Endothelial cell of umbilical vein (primary cell): ENCODE measurements at regions not wholly inside any gene's neighbourhood (a gene's known extent, or its start where the extent isn't known, plus 50 kb on each side); places are given as distances from the start of the nearest gene placed in this dataset.

Source experiments
- BruUV-seq: library from RNA; stranded (reverse); fragments of 400-500 nt; replicated peaks from 2 replicates; lab custom pipeline; 2021; lab: Mats Ljungman, UMichigan
- CTCF ChIA-PET: fragments of 300-600, 350-600 bp; sonication (Branson Sonifier 250); formaldehyde crosslinking; loops from one replicate; lab custom pipeline; 2021; ENCODE audit warnings: antibody characterized with exemption, inconsistent platforms; lab: Charles Lee
- POLR2A ChIA-PET: fragments of 300-600, 350-600 bp; sonication (Branson Sonifier 250); formaldehyde crosslinking; loops from one replicate; lab custom pipeline; 2021; ENCODE audit warnings: antibody characterized with exemption, inconsistent platforms; lab: Charles Lee
- DNase-seq: peaks from one replicate; pipeline ENCODE4 v3.0.0-alpha.2; 2011; ENCODE audit warnings: low read depth, low spot score
- FAIRE-seq: peaks from 2 replicates; lab custom pipeline; 2011; peaks lifted over from hg19 to GRCh38; lab: Jason Lieb, UNC
- H2AFZ ChIP-seq: 2 replicates; pipeline ENCODE4 v1.6.0; 2012; ENCODE audit warnings: low read depth, low read length, control low read depth, inconsistent platforms
- H3K27ac ChIP-seq: 2 replicates; pipeline ENCODE4 v1.5.1; 2011; ENCODE audit warnings: low read depth, mild to moderate bottlenecking, control low read depth, low read length, moderate library complexity; ENCODE audit not compliant: insufficient read depth
- H3K27me3 ChIP-seq, 2 experiments: 2 replicates each; pipeline versions ENCODE4 v1.6.0 to v1.6.1; 2011; ENCODE audit warnings: low read length in 2 of 2, mixed read lengths in 1 of 2; ENCODE audit not compliant: control insufficient read depth in 2 of 2, insufficient read depth in 2 of 2
- H3K36me3 ChIP-seq, 2 experiments: 2 replicates in 1 of 2; 3 replicates in 1 of 2; pipeline ENCODE4 v1.5.1; 2011; ENCODE audit warnings: low read length in 2 of 2, mild to moderate bottlenecking in 1 of 2, moderate library complexity in 1 of 2; ENCODE audit not compliant: control insufficient read depth in 2 of 2, insufficient read depth in 2 of 2; ENCODE audit errors: extremely low read depth in 1 of 2
- H3K4me1 ChIP-seq: 3 replicates; pipeline ENCODE4 v1.5.1; 2011; ENCODE audit warnings: mild to moderate bottlenecking, low read length; ENCODE audit not compliant: control insufficient read depth, insufficient read depth; ENCODE audit errors: extremely low read depth
- H3K4me2 ChIP-seq: 2 replicates; pipeline ENCODE4 v1.6.1; 2011; ENCODE audit warnings: low read length, control low read depth, mixed read lengths; ENCODE audit not compliant: insufficient read depth
- H3K4me3 ChIP-seq, 3 experiments: fragments of 200-600 bp in 1 of 3; sonication (generic), shearing (Covaris generic) in 1 of 3; replicated peaks in 1 of 3; 2 replicates each; pipeline ENCODE4 v1.5.1; 2011 to 2016; ENCODE audit warnings: control low read depth in 3 of 3, low read length in 3 of 3, mild to moderate bottlenecking in 2 of 3, inconsistent platforms in 1 of 3, low read depth in 1 of 3, moderate library complexity in 1 of 3; ENCODE audit not compliant: insufficient read depth in 1 of 3
- H3K79me2 ChIP-seq: 2 replicates; pipeline ENCODE4 v1.6.0; 2012; ENCODE audit warnings: low read length, inconsistent platforms; ENCODE audit not compliant: control insufficient read depth, insufficient read depth
- H3K9ac ChIP-seq: replicated peaks from 2 replicates; pipeline ENCODE3; 2011; ENCODE audit warnings: low read length, control low read depth; ENCODE audit not compliant: insufficient read depth; ENCODE audit errors: extremely low read depth
- H3K9me1 ChIP-seq: replicated peaks from 3 replicates; pipeline ENCODE4 v1.6.0; 2011; ENCODE audit warnings: mild to moderate bottlenecking, low read length; ENCODE audit not compliant: control insufficient read depth, insufficient read depth; ENCODE audit errors: extremely low read depth
- H3K9me3 ChIP-seq: replicated peaks from 2 replicates; pipeline ENCODE4 v1.5.1; 2012; ENCODE audit warnings: low read length, inconsistent platforms; ENCODE audit not compliant: control insufficient read depth, insufficient read depth
- H4K20me1 ChIP-seq: replicated peaks from 2 replicates; pipeline ENCODE3; 2011; ENCODE audit warnings: mild to moderate bottlenecking, low read length; ENCODE audit not compliant: control insufficient read depth, insufficient read depth; ENCODE audit errors: extremely low read depth
- CTCF ChIP-seq, 2 donors: IDR thresholded peaks; 1 replicate in 1 of 2; 2 replicates in 1 of 2; pipeline ENCODE4 v1.5.1; 2011; ENCODE audit warnings: low read length in 2 of 2, mild to moderate bottlenecking in 2 of 2, moderate library complexity in 2 of 2, control low read depth in 1 of 2, inconsistent platforms in 1 of 2, low read depth in 1 of 2; ENCODE audit not compliant: insufficient read depth in 1 of 2; ENCODE audit errors: extremely low read depth in 1 of 2
- EZH2 ChIP-seq: IDR thresholded peaks from 2 replicates; pipeline ENCODE4 v1.6.1; 2012; ENCODE audit warnings: borderline replicate concordance, low read depth, mild to moderate bottlenecking, moderate library complexity, low read length, inconsistent platforms; ENCODE audit not compliant: severe bottlenecking
- FOS ChIP-seq: IDR thresholded peaks from 2 replicates; pipeline ENCODE4 v1.6.1; 2011; ENCODE audit warnings: mild to moderate bottlenecking, low read length, moderate library complexity, borderline replicate concordance; ENCODE audit not compliant: insufficient read depth
- GATA2 ChIP-seq: IDR thresholded peaks from 2 replicates; pipeline ENCODE4 v1.7.0; 2011; ENCODE audit warnings: low read depth, mild to moderate bottlenecking, moderate library complexity, mixed read lengths, low read length; ENCODE audit not compliant: insufficient read length, insufficient read depth
- JUN ChIP-seq: IDR thresholded peaks from 2 replicates; pipeline ENCODE4 v1.6.1; 2011; ENCODE audit warnings: borderline replicate concordance, low read depth; ENCODE audit not compliant: insufficient read length, insufficient read depth
- MAX ChIP-seq: IDR thresholded peaks from 2 replicates; pipeline ENCODE4 v1.6.1; 2011; ENCODE audit not compliant: insufficient read depth, insufficient read length
- MYC ChIP-seq: IDR thresholded peaks from one replicate; pipeline ENCODE4 v1.6.1; 2011; ENCODE audit warnings: mild to moderate bottlenecking, low read depth, low read length
- POLR2A ChIP-seq: IDR thresholded peaks from 2 replicates; pipeline ENCODE4 v1.6.1; 2012; ENCODE audit warnings: low read depth, mild to moderate bottlenecking, control low read depth, low read length
- POLR2AphosphoS5 ChIP-seq: IDR thresholded peaks from 2 replicates; pipeline ENCODE4 v1.6.1; 2012; ENCODE audit warnings: low read depth, mild to moderate bottlenecking, control low read depth, low read length, moderate library complexity; ENCODE audit not compliant: insufficient read depth
- dilution Hi-C: fragments of 300-500 bp; cut with MboI; formaldehyde crosslinking; loops from one replicate; pipeline ENCODE4 v1.15.0; 2019; ENCODE audit warnings: low sequenced_read_pairs; ENCODE audit not compliant: extremely low pct_ligation_motif_present
- intact Hi-C: fragments of 100-400 bp; cut with micrococcal nuclease; formaldehyde crosslinking; loops from one replicate; pipeline ENCODE4 v1.10.0; 2022

GRCh38 chr11:70696564-70696963 is 298.2 kb downstream of the CTTN start:
- intact Hi-C loops = no loop called here
- Histone ChIP-seq H3K9ac (no peak overlapping the region), H3K27ac (no peak overlapping the region), H3K4me1 (no peaks in the 10 kb centered on the region), H3K4me2 (no peak overlapping the region), H3K79me2 (no peaks in the 10 kb centered on the region), H3K36me3 (no peaks in the 10 kb centered on the region), H2AFZ (no peak overlapping the region), H3K9me1 (no peaks in the 10 kb centered on the region), H4K20me1 (no peaks in the 10 kb centered on the region), H3K27me3 (no peaks in the 10 kb centered on the region), H3K9me3 (no peaks in the 10 kb centered on the region), H3K4me3 (no peak overlapping the region)
- POLR2A ChIA-PET = no interaction called here
- FAIRE-seq (no peak), DNase-seq (no peak)
- no TSS peak for BruUV-seq
- dilution Hi-C loops = no loop called here
- no peak for TF ChIP-seq POLR2A
- no peak for TF ChIP-seq POLR2AphosphoS5
- no peak for TF ChIP-seq GATA2
- TF ChIP-seq FOS = no peak
- TF ChIP-seq MYC = no peak
- no peak for TF ChIP-seq MAX
- no peak for TF ChIP-seq CTCF (IDR thresholded peaks at IDR 0.05; ENCODE audit: extremely low read depth in 1 of 2, insufficient read depth in 1 of 2, low read depth in 1 of 2, low read length in 2 of 2)
- no peak for TF ChIP-seq JUN
- TF ChIP-seq EZH2 = no peak
- CTCF ChIA-PET = no interaction called here
